Activated naive CD8-positive, alpha-beta T cell treated with anti-CD3 and anti-CD28 coated beads, Interleukin-2, amount 10 ng/mL, durations not matched to agents 7 days and 5 days (primary cell): ENCODE measurements at regions not wholly inside any gene's neighbourhood (a gene's known extent, or its start where the extent isn't known, plus 50 kb on each side); places are given as distances from the start of the nearest gene placed in this dataset.
"Not testable (repeated sequence)": the region's sequence is repeated elsewhere in the genome, so short reads cannot be mapped to it uniquely, and the experiment has no call there.

Source experiments
- ATAC-seq: fragments of 150-1000 bp; cut with Tn5 transposase; one replicate; pipeline ENCODE4 v1.10.0; 2021; ENCODE audit warnings: low read depth, moderate library complexity
- POLR2A ChIA-PET: fragments of 350-600 bp; sonication (Branson Sonifier 250); formaldehyde crosslinking; loops from one replicate; lab custom pipeline; 2021; ENCODE audit warnings: antibody characterized with exemption; lab: Charles Lee
- DNase-seq: peaks from one replicate; pipeline ENCODE4 v3.0.0; 2021
- H3K27ac Mint-ChIP-seq: one replicate; pipeline ENCODE4 v1.8.0; 2022; ENCODE audit warnings: mild to moderate bottlenecking, mixed read lengths
- H3K27me3 Mint-ChIP-seq: one replicate; pipeline ENCODE4 v1.8.0; 2022; ENCODE audit warnings: mild to moderate bottlenecking, moderate library complexity, mixed read lengths
- H3K36me3 Mint-ChIP-seq: one replicate; pipeline ENCODE4 v1.8.0; 2021; ENCODE audit warnings: mild to moderate bottlenecking, mixed read lengths
- H3K4me1 Mint-ChIP-seq: one replicate; pipeline ENCODE4 v1.8.0; 2021; ENCODE audit warnings: mixed read lengths
- H3K4me3 Mint-ChIP-seq: one replicate; pipeline ENCODE4 v1.8.0; 2022; ENCODE audit warnings: mild to moderate bottlenecking, moderate library complexity, mixed read lengths
- H3K9me3 Mint-ChIP-seq: one replicate; pipeline ENCODE4 v1.8.0; 2021; ENCODE audit warnings: mixed read lengths

- Mint-ChIP-seq H3K4me1 (no peaks in the 10 kb centered on the region), H3K4me3 (no peak overlapping the region), H3K27me3 (no peaks in the 10 kb centered on the region), H3K36me3 (no peaks in the 10 kb centered on the region), H3K27ac (no peak overlapping the region), H3K9me3 (peaks cover 1% of the 10 kb centered on the region)
- ATAC-seq (no peak), DNase-seq (no peak)
- POLR2A ChIA-PET = no interaction called here
Measured at GRCh38 chr2:193442293-193442692, 1247.6 kb upstream of the TMEFF2 start.

- no peak overlapping the region for H3K4me3 Mint-ChIP-seq
- no peaks in the 10 kb centered on the region for H3K36me3 Mint-ChIP-seq
- no peaks in the 10 kb centered on the region for H3K27me3 Mint-ChIP-seq
- H3K4me1 Mint-ChIP-seq = no peaks in the 10 kb centered on the region
- H3K9me3 Mint-ChIP-seq = no peaks in the 10 kb centered on the region
- no peak overlapping the region for H3K27ac Mint-ChIP-seq
- ATAC-seq = no peak
- POLR2A ChIA-PET = no interaction called here
- no peak for DNase-seq
Measured at GRCh38 chr2:193428336-193428818, 1233.6 kb upstream of the TMEFF2 start.

- ATAC-seq, DNase-seq, H3K27me3 Mint-ChIP-seq, H3K27ac Mint-ChIP-seq, H3K36me3 Mint-ChIP-seq, H3K4me1 Mint-ChIP-seq, H3K4me3 Mint-ChIP-seq, H3K9me3 Mint-ChIP-seq, POLR2A ChIA-PET: not testable (repeated sequence)
Measured at GRCh38 chr2:193412368-193412767, 1217.6 kb upstream of the TMEFF2 start.

GRCh38 chr2:193409951-193410350 is 1215.2 kb upstream of the TMEFF2 start:
- Mint-ChIP-seq H3K4me3 (no peak overlapping the region), H3K27ac (no peak overlapping the region), H3K9me3 (peaks cover 5% of the 10 kb centered on the region), H3K27me3 (no peaks in the 10 kb centered on the region), H3K36me3 (no peaks in the 10 kb centered on the region), H3K4me1 (no peaks in the 10 kb centered on the region)
- DNase-seq = no peak
- POLR2A ChIA-PET = no interaction called here
- no peak for ATAC-seq

- H3K4me1 Mint-ChIP-seq = no peaks in the 10 kb centered on the region
- ATAC-seq (no peak), DNase-seq (no peak)
- H3K27ac Mint-ChIP-seq = no peak overlapping the region
- H3K27me3 Mint-ChIP-seq = no peaks in the 10 kb centered on the region
- H3K9me3 Mint-ChIP-seq = no peaks in the 10 kb centered on the region
- POLR2A ChIA-PET = no interaction called here
- H3K4me3 Mint-ChIP-seq = no peak overlapping the region
- H3K36me3 Mint-ChIP-seq = no peaks in the 10 kb centered on the region
Measured at GRCh38 chr2:193382583-193382982, 1187.8 kb upstream of the TMEFF2 start.

- H3K4me3 Mint-ChIP-seq = no peak overlapping the region
- no peaks in the 10 kb centered on the region for H3K4me1 Mint-ChIP-seq
- ATAC-seq (no peak), DNase-seq (no peak)
- no peaks in the 10 kb centered on the region for H3K27me3 Mint-ChIP-seq
- H3K27ac Mint-ChIP-seq = no peak overlapping the region
- H3K36me3 Mint-ChIP-seq = no peaks in the 10 kb centered on the region
- POLR2A ChIA-PET = no interaction called here
- H3K9me3 Mint-ChIP-seq = no peaks in the 10 kb centered on the region
Measured at GRCh38 chr2:193377789-193378188, 1183.1 kb upstream of the TMEFF2 start.

GRCh38 chr2:193373120-193373519 is 1178.4 kb upstream of the TMEFF2 start:
- ATAC-seq = no peak

GRCh38 chr2:193371200-193371599 is 1176.5 kb upstream of the TMEFF2 start:
- DNase-seq = no peak
- no peak overlapping the region for H3K4me3 Mint-ChIP-seq
- H3K36me3 Mint-ChIP-seq = no peaks in the 10 kb centered on the region
- no peaks in the 10 kb centered on the region for H3K27me3 Mint-ChIP-seq
- no peak for ATAC-seq
- no peaks in the 10 kb centered on the region for H3K9me3 Mint-ChIP-seq
- POLR2A ChIA-PET = no interaction called here
- no peaks in the 10 kb centered on the region for H3K4me1 Mint-ChIP-seq
- H3K27ac Mint-ChIP-seq = no peak overlapping the region

More at GRCh38 chr2:193373120-193373519, 1178.4 kb upstream of the TMEFF2 start:
- Mint-ChIP-seq H3K27me3 (no peaks in the 10 kb centered on the region), H3K9me3 (no peaks in the 10 kb centered on the region), H3K4me3 (no peak overlapping the region), H3K27ac (no peak overlapping the region), H3K4me1 (no peaks in the 10 kb centered on the region), H3K36me3 (no peaks in the 10 kb centered on the region)
- no peak for DNase-seq
- POLR2A ChIA-PET = no interaction called here

- ATAC-seq = no peak
- Mint-ChIP-seq H3K4me1 (no peaks in the 10 kb centered on the region), H3K27ac (no peak overlapping the region), H3K4me3 (no peak overlapping the region), H3K36me3 (no peaks in the 10 kb centered on the region), H3K27me3 (no peaks in the 10 kb centered on the region), H3K9me3 (no peaks in the 10 kb centered on the region)
- POLR2A ChIA-PET = no interaction called here
- DNase-seq = no peak
Measured at GRCh38 chr2:193368615-193369014, 1173.9 kb upstream of the TMEFF2 start.

- POLR2A ChIA-PET = no interaction called here
- DNase-seq (no peak), ATAC-seq (no peak)
- Mint-ChIP-seq H3K4me1 (no peaks in the 10 kb centered on the region), H3K27me3 (no peaks in the 10 kb centered on the region), H3K9me3 (no peaks in the 10 kb centered on the region), H3K27ac (no peak overlapping the region), H3K36me3 (no peaks in the 10 kb centered on the region), H3K4me3 (no peak overlapping the region)
Measured at GRCh38 chr2:193357508-193357907, 1162.8 kb upstream of the TMEFF2 start.

- H3K27ac Mint-ChIP-seq, H3K4me3 Mint-ChIP-seq, H3K9me3 Mint-ChIP-seq, H3K36me3 Mint-ChIP-seq, ATAC-seq, DNase-seq, POLR2A ChIA-PET, H3K27me3 Mint-ChIP-seq, H3K4me1 Mint-ChIP-seq: not testable (repeated sequence)
Measured at GRCh38 chr2:193352665-193353242, 1158.0 kb upstream of the TMEFF2 start.

GRCh38 chr2:193350509-193350908 is 1155.8 kb upstream of the TMEFF2 start:
- Mint-ChIP-seq H3K9me3 (no peaks in the 10 kb centered on the region), H3K4me1 (peaks cover 5% of the 10 kb centered on the region), H3K27ac (no peak overlapping the region), H3K36me3 (no peaks in the 10 kb centered on the region), H3K4me3 (no peak overlapping the region), H3K27me3 (no peaks in the 10 kb centered on the region)
- no peak for DNase-seq
- no peak for ATAC-seq
- POLR2A ChIA-PET = no interaction called here

- no peaks in the 10 kb centered on the region for H3K9me3 Mint-ChIP-seq
- no peak for ATAC-seq
- peaks cover 2% of the 10 kb centered on the region for H3K27me3 Mint-ChIP-seq
- peaks cover 5% of the 10 kb centered on the region for H3K4me1 Mint-ChIP-seq
- no peak overlapping the region for H3K4me3 Mint-ChIP-seq
- no peaks in the 10 kb centered on the region for H3K36me3 Mint-ChIP-seq
- POLR2A ChIA-PET = no interaction called here
- DNase-seq = no peak
- H3K27ac Mint-ChIP-seq = no peak overlapping the region
Measured at GRCh38 chr2:193349642-193350041, 1154.9 kb upstream of the TMEFF2 start.

GRCh38 chr2:193348055-193348454 is 1153.3 kb upstream of the TMEFF2 start:
- Mint-ChIP-seq H3K27me3 (peaks cover 2% of the 10 kb centered on the region), H3K9me3 (no peaks in the 10 kb centered on the region), H3K27ac (peak overlapping the region; percentile 70), H3K36me3 (no peaks in the 10 kb centered on the region), H3K4me1 (peaks cover 5% of the 10 kb centered on the region), H3K4me3 (peak overlapping the region; percentile 82)
- no peak for ATAC-seq
- POLR2A ChIA-PET = no interaction called here
- DNase-seq = no peak

GRCh38 chr2:193336781-193337180 is 1142.0 kb upstream of the TMEFF2 start:
- no peak overlapping the region for H3K27ac Mint-ChIP-seq
- no peaks in the 10 kb centered on the region for H3K9me3 Mint-ChIP-seq
- no peak overlapping the region for H3K4me3 Mint-ChIP-seq
- no peaks in the 10 kb centered on the region for H3K36me3 Mint-ChIP-seq
- ATAC-seq = no peak
- no peak for DNase-seq
- H3K4me1 Mint-ChIP-seq = no peaks in the 10 kb centered on the region
- POLR2A ChIA-PET = no interaction called here
- no peaks in the 10 kb centered on the region for H3K27me3 Mint-ChIP-seq
